ENCODE measurements at regions not wholly inside any gene's neighbourhood (a gene's known extent, or its start where the extent isn't known, plus 50 kb on each side); places are given as distances from the start of the nearest gene placed in this dataset.

GRCh38 chr5:74510476-74511075 lies 130.0 kb downstream of the ENC1 start:
- DNase-seq (ENCODE audit: low read depth) (no peak), FAIRE-seq (no peak)
- TF ChIP-seq CTCF (IDR thresholded peaks at IDR 0.05; ENCODE audit: insufficient read depth, low read length, severe bottlenecking): no peak
- no peaks in the 10 kb centered on the region for H3K27me3 ChIP-seq (ENCODE audit: control insufficient read depth, insufficient read depth, low read length)
- no peaks in the 10 kb centered on the region for H3K36me3 ChIP-seq (ENCODE audit: control insufficient read depth, insufficient read depth, low read length)
- H3K4me3 ChIP-seq (ENCODE audit: low read depth, low read length): no peak overlapping the region

- DNase-seq (ENCODE audit: low read depth) (no peak), FAIRE-seq (no peak)
- H3K36me3 ChIP-seq (ENCODE audit: control insufficient read depth, insufficient read depth, low read length): no peaks in the 10 kb centered on the region
- no peak for TF ChIP-seq CTCF (IDR thresholded peaks at IDR 0.05; ENCODE audit: insufficient read depth, low read length, severe bottlenecking)
- no peaks in the 10 kb centered on the region for H3K27me3 ChIP-seq (ENCODE audit: control insufficient read depth, insufficient read depth, low read length)
- no peak overlapping the region for H3K4me3 ChIP-seq (ENCODE audit: low read depth, low read length)
Measured at GRCh38 chr5:74507370-74508005, 133.0 kb downstream of the ENC1 start.

GRCh38 chr5:74506119-74506518 lies 134.4 kb downstream of the ENC1 start:
- DNase-seq (ENCODE audit: low read depth): no peak
- TF ChIP-seq CTCF (IDR thresholded peaks at IDR 0.05; ENCODE audit: insufficient read depth, low read length, severe bottlenecking): no peak
- H3K4me3 ChIP-seq (ENCODE audit: low read depth, low read length): no peak overlapping the region
- H3K36me3 ChIP-seq (ENCODE audit: control insufficient read depth, insufficient read depth, low read length): no peaks in the 10 kb centered on the region
- no peak for FAIRE-seq
- H3K27me3 ChIP-seq (ENCODE audit: control insufficient read depth, insufficient read depth, low read length): no peaks in the 10 kb centered on the region

GRCh38 chr5:74504463-74504862 lies 136.1 kb downstream of the ENC1 start:
- Histone ChIP-seq H3K4me3 (ENCODE audit: low read depth, low read length) (no peak overlapping the region), H3K36me3 (ENCODE audit: control insufficient read depth, insufficient read depth, low read length) (no peaks in the 10 kb centered on the region), H3K27me3 (ENCODE audit: control insufficient read depth, insufficient read depth, low read length) (no peaks in the 10 kb centered on the region)
- no peak for TF ChIP-seq CTCF (IDR thresholded peaks at IDR 0.05; ENCODE audit: insufficient read depth, low read length, severe bottlenecking)
- DNase-seq (ENCODE audit: low read depth): no peak
- FAIRE-seq: no peak

GRCh38 chr5:74502479-74502950 lies 138.0 kb downstream of the ENC1 start:
- DNase-seq (ENCODE audit: low read depth): no peak
- no peak for TF ChIP-seq CTCF (IDR thresholded peaks at IDR 0.05; ENCODE audit: insufficient read depth, low read length, severe bottlenecking)
- H3K27me3 ChIP-seq (ENCODE audit: control insufficient read depth, insufficient read depth, low read length): no peaks in the 10 kb centered on the region
- H3K4me3 ChIP-seq (ENCODE audit: low read depth, low read length): no peak overlapping the region
- no peaks in the 10 kb centered on the region for H3K36me3 ChIP-seq (ENCODE audit: control insufficient read depth, insufficient read depth, low read length)
- FAIRE-seq: no peak

Measured in bronchial epithelial cell (primary cell).